HEK293T (cell line): ENCODE measurements at regions not wholly inside any gene's neighbourhood (a gene's known extent, or its start where the extent isn't known, plus 50 kb on each side); places are given as distances from the start of the nearest gene placed in this dataset.
A peak's percentile ranks its signal among the peaks of the same experiment; 100 is the strongest.
"Not testable (repeated sequence)": the region's sequence is repeated elsewhere in the genome, so short reads cannot be mapped to it uniquely, and the experiment has no call there.

Experiments
- CTCF ChIA-PET: fragments of 350-600 bp; formaldehyde crosslinking; extraction: SDS; loops from one replicate; lab custom pipeline; 2021; ENCODE audit warnings: antibody characterized with exemption, inconsistent platforms; lab: Yijun Ruan, JAX
- POLR2A ChIA-PET: fragments of 350-600 bp; formaldehyde crosslinking; extraction: SDS; loops from one replicate; lab custom pipeline; 2020; ENCODE audit warnings: antibody characterized with exemption, inconsistent platforms; lab: Yijun Ruan, JAX
- DNase-seq: peaks from one replicate; pipeline ENCODE4 v3.0.0; 2012; ENCODE audit warnings: mixed read lengths; ENCODE audit errors: extremely low spot score
- ARNT ChIP-seq: fragments of 450-650 bp; IDR thresholded peaks from 2 replicates; pipeline ENCODE4 v1.6.1; 2017; ENCODE audit warnings: mild to moderate bottlenecking
- BHLHE40 ChIP-seq: fragments of 450-650 bp; IDR thresholded peaks from 2 replicates; pipeline ENCODE4 v1.6.1; 2016; ENCODE audit warnings: mild to moderate bottlenecking, moderate library complexity, borderline replicate concordance
- CTBP1 ChIP-seq: fragments of 450-650 bp; IDR thresholded peaks from 2 replicates; pipeline ENCODE4 v1.6.1; 2016; ENCODE audit warnings: borderline replicate concordance
- ELF4 ChIP-seq: fragments of 450-650 bp; IDR thresholded peaks from 2 replicates; pipeline ENCODE4 v1.6.1; 2017; ENCODE audit warnings: antibody characterized with exemption
- FOXA1 ChIP-seq: fragments of 450-650 bp; IDR thresholded peaks from 2 replicates; pipeline ENCODE4 v1.6.1; 2016; ENCODE audit warnings: mild to moderate bottlenecking
- FOXK2 ChIP-seq: fragments of 450-650 bp; IDR thresholded peaks from 2 replicates; pipeline ENCODE4 v1.6.1; 2016; ENCODE audit warnings: mild to moderate bottlenecking
- FOXM1 ChIP-seq: fragments of 450-650 bp; IDR thresholded peaks from 2 replicates; pipeline ENCODE4 v1.6.1; 2017; ENCODE audit warnings: mild to moderate bottlenecking, borderline replicate concordance
- HDGF ChIP-seq: fragments of 450-650 bp; IDR thresholded peaks from 2 replicates; pipeline ENCODE4 v1.6.1; 2017; ENCODE audit warnings: antibody characterized with exemption, borderline replicate concordance
- L3MBTL2 ChIP-seq: fragments of 450-650 bp; conservative IDR thresholded peaks from 2 replicates; pipeline ENCODE4 v1.6.1; 2016; ENCODE audit warnings: mild to moderate bottlenecking
- LEF1 ChIP-seq: fragments of 450-650 bp; IDR thresholded peaks from 2 replicates; pipeline ENCODE4 v1.6.1; 2017; ENCODE audit warnings: mild to moderate bottlenecking, borderline replicate concordance
- NFRKB ChIP-seq: fragments of 450-650 bp; IDR thresholded peaks from 2 replicates; pipeline ENCODE4 v1.6.1; 2016; ENCODE audit warnings: mild to moderate bottlenecking, moderate library complexity
- PKNOX1 ChIP-seq: fragments of 450-650 bp; IDR thresholded peaks from 2 replicates; pipeline ENCODE4 v1.6.1; 2016
- SP1 ChIP-seq: fragments of 450-650 bp; IDR thresholded peaks from 2 replicates; pipeline ENCODE4 v1.6.1; 2017
- SUZ12 ChIP-seq: fragments of 450-650 bp; IDR thresholded peaks from 2 replicates; pipeline ENCODE4 v1.6.1; 2016; ENCODE audit warnings: mild to moderate bottlenecking
- TARDBP ChIP-seq: fragments of 450-650 bp; IDR thresholded peaks from 2 replicates; pipeline ENCODE4 v1.6.1; 2016
- ZNF384 ChIP-seq: fragments of 450-650 bp; IDR thresholded peaks from 2 replicates; pipeline ENCODE4 v1.6.1; 2016

DNA sequence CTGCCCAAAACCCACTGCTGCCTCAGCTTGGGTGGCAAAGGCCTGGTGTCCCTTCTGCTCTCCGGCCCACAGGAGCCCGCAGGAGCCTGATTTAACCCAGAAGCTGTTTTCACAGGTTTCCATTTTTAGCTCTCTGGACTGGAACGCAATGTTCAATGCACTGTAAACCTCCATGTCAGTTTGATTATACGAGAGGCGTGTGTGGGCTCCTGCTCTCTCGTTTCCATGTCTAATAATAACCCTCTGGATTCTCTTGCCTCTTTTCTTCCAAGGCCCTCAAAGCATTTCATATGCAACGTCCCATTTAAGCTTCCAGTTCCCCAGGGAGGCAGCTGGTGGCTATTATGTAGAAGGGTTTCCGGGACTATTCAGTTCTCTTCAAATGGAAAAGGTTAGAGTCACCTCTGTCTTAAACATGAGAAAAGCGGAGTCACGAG lies 161.1 kb downstream of the SUDS3 start:
- ChIA-PET CTCF (no interaction called here), POLR2A (no interaction called here)
- no peak for DNase-seq
- TF ChIP-seq FOXA1 (no peak), HDGF (no peak), TARDBP (no peak), CTBP1 (no peak), PKNOX1 (no peak), NFRKB (no peak), FOXM1 (no peak), BHLHE40 (no peak), FOXK2 (no peak), SP1 (no peak), SUZ12 (no peak), L3MBTL2 (no peak), ELF4 (no peak)

- CTCF ChIA-PET: no interaction called here
- POLR2A ChIA-PET: no interaction called here
- DNase-seq: no peak
- TF ChIP-seq SUZ12 (no peak), L3MBTL2 (no peak), FOXM1 (no peak), ARNT (no peak), BHLHE40 (no peak), PKNOX1 (no peak), NFRKB (no peak), ZNF384 (no peak), CTBP1 (no peak), TARDBP (no peak), FOXA1 (no peak), SP1 (no peak), FOXK2 (no peak), HDGF (no peak), ELF4 (no peak), LEF1 (no peak)
Observed at GRCh38 chr12:118541071-118541470, 164.7 kb downstream of the SUDS3 start.

- TF ChIP-seq ZNF384: no peak
- no peak for TF ChIP-seq CTBP1
- TF ChIP-seq ARNT: no peak
- TF ChIP-seq SUZ12: no peak
- no peak for TF ChIP-seq HDGF
- TF ChIP-seq L3MBTL2: no peak
- no peak for TF ChIP-seq BHLHE40
- TF ChIP-seq ELF4: no peak
- no peak for TF ChIP-seq TARDBP
- TF ChIP-seq FOXA1: no peak
- no peak for TF ChIP-seq PKNOX1
- no peak for TF ChIP-seq FOXK2
- DNase-seq: peak; percentile 19
- POLR2A ChIA-PET: no interaction called here
- CTCF ChIA-PET: no interaction called here
Observed at GRCh38 chr12:118541934-118542333, 165.6 kb downstream of the SUDS3 start.

DNA sequence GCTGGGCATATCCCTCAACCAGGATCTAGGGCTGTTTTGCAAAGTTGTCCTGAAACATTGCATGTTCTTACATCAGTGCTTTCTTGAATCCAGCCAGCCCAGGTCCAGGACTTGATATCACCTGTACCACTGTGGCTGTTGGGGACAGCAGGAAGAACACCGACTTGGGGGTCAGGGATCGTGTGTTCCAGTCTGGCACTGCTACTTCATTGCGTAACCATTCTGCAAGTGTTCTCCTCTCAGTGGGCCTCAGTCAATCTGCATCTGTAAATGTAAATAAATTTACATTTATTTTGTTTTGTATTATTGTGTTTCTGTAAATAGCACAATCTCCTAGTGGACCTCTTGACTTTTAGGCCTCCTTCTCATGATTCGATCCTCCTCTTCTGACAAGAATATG lies 167.3 kb downstream of the SUDS3 start:
- TF ChIP-seq NFRKB (no peak), ELF4 (no peak), TARDBP (no peak), SUZ12 (no peak), LEF1 (no peak), L3MBTL2 (no peak), FOXK2 (no peak), CTBP1 (no peak), FOXM1 (no peak), PKNOX1 (no peak)
- CTCF ChIA-PET: no interaction called here
- POLR2A ChIA-PET: no interaction called here
- DNase-seq: no peak

DNA sequence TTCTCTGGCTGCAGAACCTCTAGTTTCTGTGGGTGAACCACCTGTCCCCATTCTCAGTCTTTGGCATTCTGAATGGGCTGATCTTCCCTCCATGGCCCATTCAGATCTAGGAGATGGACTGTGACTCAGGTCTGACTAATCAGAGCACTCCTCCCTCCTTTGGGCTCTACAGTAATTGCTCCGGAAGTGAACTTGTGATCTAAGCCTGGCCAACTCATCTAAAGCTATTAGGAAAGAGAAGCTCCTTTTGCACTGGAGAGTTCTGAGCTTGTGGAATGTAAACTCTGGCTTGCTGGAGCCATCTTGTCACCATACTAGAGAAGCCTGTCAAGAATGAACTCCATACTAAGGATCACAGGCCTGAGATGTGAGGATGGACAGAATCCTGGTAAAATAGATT lies 168.2 kb downstream of the SUDS3 start:
- ChIA-PET POLR2A (no interaction called here), CTCF (no interaction called here)
- DNase-seq: no peak
- no peak for TF ChIP-seq ZNF384
- no peak for TF ChIP-seq FOXA1
- no peak for TF ChIP-seq SP1
- TF ChIP-seq ARNT: no peak
- no peak for TF ChIP-seq BHLHE40
- no peak for TF ChIP-seq FOXM1
- TF ChIP-seq ELF4: no peak
- TF ChIP-seq NFRKB: no peak
- no peak for TF ChIP-seq TARDBP
- no peak for TF ChIP-seq LEF1
- no peak for TF ChIP-seq L3MBTL2
- no peak for TF ChIP-seq FOXK2
- TF ChIP-seq SUZ12: no peak
- TF ChIP-seq HDGF: no peak

DNA sequence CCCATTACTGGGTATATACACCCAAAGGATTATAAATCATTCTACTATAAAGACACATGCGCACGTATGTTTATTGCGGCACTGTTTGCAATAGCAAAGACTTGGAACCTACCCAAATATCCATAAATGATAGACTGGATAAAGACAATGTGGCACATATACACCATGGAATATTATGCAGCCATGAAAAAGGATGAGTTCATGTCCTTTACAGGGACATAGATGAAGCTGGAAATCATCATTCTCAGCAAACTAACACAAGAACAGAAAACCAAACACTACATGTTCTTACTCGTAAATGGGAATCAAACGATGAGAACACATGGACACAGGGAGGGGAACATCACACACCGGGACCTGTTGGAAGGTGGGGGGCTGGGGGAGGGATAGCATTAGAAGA lies 171.3 kb downstream of the SUDS3 start:
- POLR2A ChIA-PET, DNase-seq, CTCF ChIA-PET: not testable (repeated sequence)
